ENCODE measurements at regions not wholly inside any gene's neighbourhood (a gene's known extent, or its start where the extent isn't known, plus 50 kb on each side); places are given as distances from the start of the nearest gene placed in this dataset.

DNA sequence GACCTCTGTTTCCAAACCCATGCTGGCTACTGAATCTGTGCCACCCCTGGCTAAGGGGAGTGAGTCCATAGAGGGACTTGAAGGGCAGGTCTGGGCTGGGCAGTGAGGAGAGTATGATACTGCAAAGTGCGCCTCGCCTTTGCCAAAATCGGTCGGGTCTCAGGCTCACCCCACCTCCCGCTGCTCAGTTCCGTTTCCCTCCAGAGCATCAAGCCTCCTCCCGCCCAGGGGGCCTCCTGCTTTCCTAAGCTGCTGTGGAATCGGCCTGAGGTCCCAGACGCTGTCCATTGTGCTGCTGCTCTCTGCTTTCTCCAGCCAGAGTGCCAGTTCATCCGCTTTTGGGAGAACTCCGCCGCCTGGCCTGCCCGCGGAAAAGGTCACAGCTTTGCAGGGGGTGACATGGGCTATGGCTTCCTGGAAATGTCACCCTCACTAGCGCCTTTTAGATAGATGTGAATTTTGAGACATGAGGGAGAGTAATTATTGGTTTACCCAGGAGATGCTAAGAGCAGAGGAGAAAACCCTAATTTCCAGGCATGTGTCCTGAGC is 1418.4 kb downstream of the UQCRFS1 start:
- TF ChIP-seq POLR2A (IDR thresholded peaks at IDR 0.05) (no peak), POLR2AphosphoS5 (IDR thresholded peaks at IDR 0.05) (no peak)
- TF ChIP-seq, protein P1, sequence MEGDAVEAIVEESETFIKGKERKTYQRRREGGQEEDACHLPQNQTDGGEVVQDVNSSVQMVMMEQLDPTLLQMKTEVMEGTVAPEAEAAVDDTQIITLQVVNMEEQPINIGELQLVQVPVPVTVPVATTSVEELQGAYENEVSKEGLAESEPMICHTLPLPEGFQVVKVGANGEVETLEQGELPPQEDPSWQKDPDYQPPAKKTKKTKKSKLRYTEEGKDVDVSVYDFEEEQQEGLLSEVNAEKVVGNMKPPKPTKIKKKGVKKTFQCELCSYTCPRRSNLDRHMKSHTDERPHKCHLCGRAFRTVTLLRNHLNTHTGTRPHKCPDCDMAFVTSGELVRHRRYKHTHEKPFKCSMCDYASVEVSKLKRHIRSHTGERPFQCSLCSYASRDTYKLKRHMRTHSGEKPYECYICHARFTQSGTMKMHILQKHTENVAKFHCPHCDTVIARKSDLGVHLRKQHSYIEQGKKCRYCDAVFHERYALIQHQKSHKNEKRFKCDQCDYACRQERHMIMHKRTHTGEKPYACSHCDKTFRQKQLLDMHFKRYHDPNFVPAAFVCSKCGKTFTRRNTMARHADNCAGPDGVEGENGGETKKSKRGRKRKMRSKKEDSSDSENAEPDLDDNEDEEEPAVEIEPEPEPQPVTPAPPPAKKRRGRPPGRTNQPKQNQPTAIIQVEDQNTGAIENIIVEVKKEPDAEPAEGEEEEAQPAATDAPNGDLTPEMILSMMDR (IDR thresholded peaks at IDR 0.05 in 8 of 11, conservative IDR thresholded peaks at IDR 0.05 in 3 of 11) = no peak
- Histone ChIP-seq H3K4me1 (peaks cover 17 to 53% (median 32%) of the 10 kb centered on the region in 6 donors), H3K27ac (peak overlapping the region; percentile 53 to 94 (median 90)), H3K27me3 (replicated peaks in 1 of 7) (no peaks in the 10 kb centered on the region), H3K4me3 (peak overlapping the region; percentile 58 to 95 (median 84)), H3K36me3 (peaks cover 0 to 22% (median 9%) of the 10 kb centered on the region in 6 donors), H3K9me3 (no peaks in the 10 kb centered on the region)
- intact Hi-C loops (cut with DNase I; ENCODE audit: low total_unique reads) = no loop called here
- peak; percentile 86 for DNase-seq
- WGBS, 5 donors = 5 to 17% (median 13%) methylated on average over 15 of the region's 15 CpGs

DNA sequence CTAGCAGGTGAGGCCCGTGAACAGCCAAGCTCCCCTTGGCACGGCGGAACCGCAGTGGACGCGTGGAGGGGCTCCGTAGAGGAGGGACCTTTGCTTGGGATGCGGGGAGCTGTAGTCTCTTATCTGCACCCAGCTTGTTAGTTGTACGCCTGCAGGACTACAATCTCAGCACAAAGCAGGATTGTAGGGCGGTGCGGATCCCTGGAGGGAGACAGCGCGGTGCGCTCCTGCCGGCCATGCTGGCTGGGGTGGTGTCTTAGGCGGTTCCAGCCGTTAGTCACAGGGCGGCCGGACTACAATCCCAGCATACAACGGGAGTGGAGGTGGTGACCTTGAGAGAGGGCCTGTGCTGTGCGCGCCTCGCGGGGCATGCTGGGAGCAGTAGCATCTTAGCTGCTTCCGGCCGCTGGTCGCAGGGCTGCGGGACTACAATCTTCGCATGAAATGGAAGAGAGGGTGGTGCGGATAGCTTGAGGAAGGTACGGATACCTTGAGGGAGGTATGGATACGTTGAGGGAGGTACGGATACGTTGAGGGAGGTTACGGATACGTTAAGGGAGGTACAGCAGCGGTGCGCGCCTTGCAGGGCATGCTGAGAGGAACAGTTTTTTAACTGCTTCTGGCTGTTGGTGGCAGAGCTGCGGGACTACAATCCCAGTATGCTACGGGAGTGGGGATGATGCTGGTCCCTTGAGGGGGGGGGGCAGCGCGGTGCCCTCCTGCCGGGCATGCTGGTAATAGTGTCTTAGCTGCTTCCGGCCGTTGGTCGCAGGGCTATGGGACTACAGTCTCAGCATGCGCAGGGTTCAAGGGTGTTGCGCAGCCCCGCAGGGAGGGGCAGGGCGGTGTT is 1419.1 kb downstream of the UQCRFS1 start:
- WGBS, 5 donors = 0 to 1% (median 1%) methylated on average over 45 to 51 of the region's 51 CpGs

DNA sequence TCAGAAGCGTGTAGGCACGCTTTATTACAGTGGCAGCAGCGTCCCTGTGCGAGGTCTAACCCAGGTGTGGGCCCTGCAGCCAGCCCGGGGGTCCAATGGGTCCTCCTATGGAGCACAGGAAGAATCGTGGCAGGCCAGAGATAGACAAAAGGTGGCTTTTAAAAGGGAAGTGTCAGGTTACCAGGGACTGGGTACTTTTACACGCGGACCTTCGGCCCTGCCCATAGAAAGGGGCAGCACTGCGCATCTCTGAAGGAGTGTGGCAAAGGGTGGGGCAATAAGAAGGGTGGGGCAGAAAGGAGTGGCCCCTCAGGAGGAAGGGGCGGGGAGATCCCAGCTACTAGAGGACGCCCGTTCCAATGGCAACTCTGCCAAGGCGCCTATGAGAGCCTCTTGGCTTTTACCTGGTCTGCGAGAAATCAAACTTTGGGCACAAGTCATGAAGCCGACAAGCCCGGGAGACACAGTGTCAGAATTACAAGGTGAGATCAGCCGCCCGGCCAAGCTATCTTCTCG is 1419.8 kb downstream of the UQCRFS1 start:
- Histone ChIP-seq H3K36me3 (peaks cover 0 to 9% (median 8%) of the 10 kb centered on the region in 6 donors), H3K4me1 (peaks cover 17 to 53% (median 32%) of the 10 kb centered on the region in 6 donors), H3K27me3 (replicated peaks in 1 of 7) (no peaks in the 10 kb centered on the region), H3K4me3 (peak overlapping the region; percentile 58 to 95 (median 84)), H3K27ac (peak overlapping the region; percentile 53 to 94 (median 90)), H3K9me3 (no peaks in the 10 kb centered on the region)
- WGBS, 5 donors = 0 to 1% (median 0%) methylated on average over 19 to 20 of the region's 20 CpGs
- peak; percentile 90 for DNase-seq
- intact Hi-C loops (cut with DNase I; ENCODE audit: low total_unique reads) = no loop called here
- TF ChIP-seq POLR2A (IDR thresholded peaks at IDR 0.05) = no peak
- TF ChIP-seq POLR2AphosphoS5 (IDR thresholded peaks at IDR 0.05) = no peak
- TF ChIP-seq, protein P1 (IDR thresholded peaks at IDR 0.05 in 8 of 11, conservative IDR thresholded peaks at IDR 0.05 in 3 of 11) = no peak

More for the DNA sequence above, 1419.1 kb downstream of the UQCRFS1 start:
- peak overlapping the region; percentile 58 to 95 (median 84) for H3K4me3 ChIP-seq
- peak overlapping the region; percentile 53 to 94 (median 90) for H3K27ac ChIP-seq
- peak; percentile 99 for DNase-seq
- TF ChIP-seq POLR2A (IDR thresholded peaks at IDR 0.05) (peak in 2 of 3 donors; percentile 13 to 41), POLR2AphosphoS5 (IDR thresholded peaks at IDR 0.05) (peak; percentile 86 to 93 (median 91))
- TF ChIP-seq, protein P1 (IDR thresholded peaks at IDR 0.05 in 8 of 11, conservative IDR thresholded peaks at IDR 0.05 in 3 of 11) = peak in 3 of 11 experiments; percentile 23 to 31 (median 29)
- H3K27me3 ChIP-seq (replicated peaks in 1 of 7) = no peaks in the 10 kb centered on the region
- H3K9me3 ChIP-seq = no peaks in the 10 kb centered on the region
- peaks cover 0 to 15% (median 9%) of the 10 kb centered on the region in 6 donors for H3K36me3 ChIP-seq
- intact Hi-C loops (cut with DNase I; ENCODE audit: low total_unique reads) = no loop called here
- H3K4me1 ChIP-seq = peaks cover 17 to 53% (median 32%) of the 10 kb centered on the region in 6 donors

Measured in spleen (tissue), 11 donors.